ENCODE measurements at regions not wholly inside any gene's neighbourhood (a gene's known extent, or its start where the extent isn't known, plus 50 kb on each side); places are given as distances from the start of the nearest gene placed in this dataset.

DNA sequence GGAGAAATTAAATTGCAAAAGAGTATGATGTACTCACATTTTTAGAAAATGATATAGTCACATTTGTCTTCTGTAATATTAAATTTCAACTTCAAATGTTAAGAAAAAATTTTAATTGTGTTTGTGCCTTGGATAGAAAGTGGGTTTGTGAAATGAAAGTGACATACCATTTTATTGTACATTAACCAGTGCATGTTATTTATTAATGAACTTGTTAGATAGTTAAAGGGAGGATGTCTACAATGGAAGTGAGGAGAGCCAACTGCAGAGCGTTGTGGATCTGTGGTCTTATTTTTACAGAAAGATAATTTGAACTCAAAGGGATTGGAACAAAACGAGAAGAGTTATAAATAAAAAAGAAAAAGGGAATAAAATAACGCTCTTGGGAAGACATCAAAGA lies 291.7 kb downstream of the ARL4A start:
- TF ChIP-seq EZH2 (IDR thresholded peaks at IDR 0.05), result no peak
- no peak for TF ChIP-seq POLR2AphosphoS5 (IDR thresholded peaks at IDR 0.05; ENCODE audit: borderline replicate concordance, low read depth, low read length)
- no peak for TF ChIP-seq FOXP2 (optimal IDR thresholded peaks at IDR 0.05; ENCODE audit: control extremely low read depth, extremely low read length, insufficient read depth)
